Neutrophil (primary cell): ENCODE measurements at regions not wholly inside any gene's neighbourhood (a gene's known extent, or its start where the extent isn't known, plus 50 kb on each side); places are given as distances from the start of the nearest gene placed in this dataset.

ENCODE experiments used
- H3K27ac ChIP-seq: fragments of 200-600 bp; sonication (generic); 2 replicates; pipeline ENCODE4 v1.5.1; 2016; ENCODE audit warnings: mild to moderate bottlenecking, moderate library complexity
- H3K27me3 ChIP-seq: fragments of 200-600 bp; sonication (generic); 2 replicates; pipeline ENCODE4 v1.6.0; 2016; ENCODE audit warnings: mild to moderate bottlenecking
- H3K36me3 ChIP-seq: fragments of 200-600 bp; sonication (generic); 2 replicates; pipeline ENCODE4 v1.5.1; 2017
- H3K4me1 ChIP-seq, 2 experiments: fragments of 200-600 bp in 1 of 2; sonication (generic) in 1 of 2; 1 replicate in 1 of 2; 2 replicates in 1 of 2; pipeline versions ENCODE4 v1.5.1 to v1.6.1; 2013 to 2016; ENCODE audit warnings: low read depth in 1 of 2, low read length in 1 of 2, mild to moderate bottlenecking in 1 of 2, moderate library complexity in 1 of 2; ENCODE audit not compliant: control insufficient read depth in 1 of 2, insufficient read depth in 1 of 2
- H3K4me3 ChIP-seq, 2 experiments: fragments of 200-600 bp in 1 of 2; sonication (generic) in 1 of 2; 1 replicate in 1 of 2; 2 replicates in 1 of 2; pipeline ENCODE4 v1.5.1; 2013 to 2016; ENCODE audit warnings: low read depth in 1 of 2, low read length in 1 of 2, mild to moderate bottlenecking in 1 of 2, moderate library complexity in 1 of 2
- H3K9me3 ChIP-seq: fragments of 200-600 bp; sonication (generic); 2 replicates; pipeline ENCODE4 v1.5.1; 2016
- CTCF ChIP-seq: fragments of 200-600 bp; sonication (generic); IDR thresholded peaks from 2 replicates; pipeline ENCODE4 v1.5.1; 2016; ENCODE audit warnings: antibody characterized with exemption

- no peak overlapping the region for H3K4me3 ChIP-seq
- H3K27me3 ChIP-seq, result no peaks in the 10 kb centered on the region
- TF ChIP-seq CTCF, result no peak
- H3K4me1 ChIP-seq, result no peaks in the 10 kb centered on the region
- no peaks in the 10 kb centered on the region for H3K9me3 ChIP-seq
- H3K36me3 ChIP-seq, result no peaks in the 10 kb centered on the region
- no peak overlapping the region for H3K27ac ChIP-seq
These were observed 224.3 kb upstream of the NAV3 start for GRCh38 chr12:77606348-77606747.

- Histone ChIP-seq H3K4me1 (no peaks in the 10 kb centered on the region), H3K27ac (no peak overlapping the region), H3K9me3 (no peaks in the 10 kb centered on the region), H3K4me3 (no peak overlapping the region), H3K27me3 (no peaks in the 10 kb centered on the region), H3K36me3 (no peaks in the 10 kb centered on the region)
- TF ChIP-seq CTCF, result no peak
These were observed 226.7 kb upstream of the NAV3 start for GRCh38 chr12:77603946-77604345.

GRCh38 chr12:77601069-77601468 lies 229.6 kb upstream of the NAV3 start:
- Histone ChIP-seq H3K36me3 (no peaks in the 10 kb centered on the region), H3K4me1 (no peaks in the 10 kb centered on the region), H3K9me3 (no peaks in the 10 kb centered on the region), H3K27ac (no peak overlapping the region), H3K4me3 (no peak overlapping the region), H3K27me3 (no peaks in the 10 kb centered on the region)
- no peak for TF ChIP-seq CTCF

DNA sequence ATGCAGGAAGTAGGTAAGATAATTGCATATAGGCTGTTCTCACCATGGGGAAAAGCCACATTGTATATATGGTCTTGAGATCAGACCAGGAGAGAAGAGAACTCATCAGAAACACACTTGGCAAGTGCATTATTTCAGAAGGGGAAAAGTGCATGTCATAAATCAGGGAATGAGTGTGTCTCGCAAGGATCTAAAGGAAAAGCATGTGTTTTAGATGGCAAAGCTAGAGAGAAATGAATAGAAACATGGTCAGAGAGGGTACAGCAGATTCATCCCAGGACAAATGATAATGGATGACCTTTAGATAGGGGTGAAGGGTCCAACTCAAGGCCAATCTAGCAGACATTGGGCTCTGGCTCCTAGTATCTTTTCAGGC lies 230.2 kb upstream of the NAV3 start:
- no peaks in the 10 kb centered on the region for H3K4me1 ChIP-seq
- no peak for TF ChIP-seq CTCF

GRCh38 chr12:77599782-77600467 lies 230.8 kb upstream of the NAV3 start:
- H3K4me3 ChIP-seq, result no peak overlapping the region
- H3K36me3 ChIP-seq, result no peaks in the 10 kb centered on the region
- H3K27me3 ChIP-seq, result no peaks in the 10 kb centered on the region
- no peaks in the 10 kb centered on the region for H3K9me3 ChIP-seq
- TF ChIP-seq CTCF, result no peak
- no peaks in the 10 kb centered on the region for H3K4me1 ChIP-seq
- no peak overlapping the region for H3K27ac ChIP-seq

More for the DNA sequence above, 230.2 kb upstream of the NAV3 start:
- Histone ChIP-seq H3K27ac (no peak overlapping the region), H3K4me3 (no peak overlapping the region), H3K27me3 (no peaks in the 10 kb centered on the region), H3K36me3 (no peaks in the 10 kb centered on the region), H3K9me3 (no peaks in the 10 kb centered on the region)
